ENCODE measurements at regions not wholly inside any gene's neighbourhood (a gene's known extent, or its start where the extent isn't known, plus 50 kb on each side); places are given as distances from the start of the nearest gene placed in this dataset.

DNA sequence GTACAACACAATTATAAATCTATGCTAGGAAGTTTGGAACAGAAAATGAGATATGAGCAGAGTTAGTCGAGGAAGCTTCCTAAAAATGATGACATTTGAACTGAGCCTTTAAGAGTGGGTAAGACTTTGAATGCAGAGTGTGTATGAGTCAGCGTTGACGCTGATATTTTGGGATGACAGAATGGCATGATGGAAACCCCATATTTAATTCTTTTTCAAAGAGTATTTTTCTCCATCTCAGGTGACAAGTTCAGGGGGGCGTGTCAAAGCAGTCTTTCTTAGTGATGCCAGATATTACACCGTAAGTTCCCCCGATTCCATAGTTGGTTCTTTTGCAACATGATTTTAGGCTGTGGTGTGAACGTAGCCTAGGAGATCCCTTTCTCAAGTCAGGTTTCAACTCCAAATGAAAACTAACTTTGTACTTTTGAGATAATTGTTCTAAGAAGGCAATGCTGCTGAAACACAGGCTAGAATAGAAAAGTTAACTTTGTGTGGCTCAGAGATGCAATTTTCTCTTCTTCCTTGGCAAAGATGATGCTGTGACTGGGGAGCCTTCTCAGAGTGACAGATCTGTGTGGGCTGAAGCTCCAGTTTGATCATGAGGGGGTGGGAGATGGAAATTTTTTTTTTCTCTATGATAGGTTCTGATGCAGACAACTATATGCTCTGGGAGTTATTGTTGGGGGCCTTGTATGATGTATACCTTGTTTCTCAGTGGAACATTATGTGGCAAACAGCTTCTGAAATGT, 59.2 kb downstream of the GLUD2 start:
- TF ChIP-seq EP300 (IDR thresholded peaks at IDR 0.05) (no peak), POLR2A (IDR thresholded peaks at IDR 0.05) (no peak)
